Stimulated activated memory B cell treated with anti-CD40 and anti-IgM and Interleukin-4, amounts not matched to agents 10 μg/mL and 1 μg/mL and 100 μg/mL, for 72 hours (primary cell): ENCODE measurements at regions not wholly inside any gene's neighbourhood (a gene's known extent, or its start where the extent isn't known, plus 50 kb on each side); places are given as distances from the start of the nearest gene placed in this dataset.
A peak's percentile ranks its signal among the peaks of the same experiment; 100 is the strongest.

Experiments used
- ATAC-seq: fragments of 150-1000 bp; cut with Tn5 transposase; 2 replicates; pipeline ENCODE4 v1.10.0; 2021
- H3K27ac Mint-ChIP-seq: one replicate; pipeline ENCODE4 v1.8.0; 2022; ENCODE audit warnings: mild to moderate bottlenecking, mixed read lengths
- H3K27me3 Mint-ChIP-seq: one replicate; pipeline ENCODE4 v1.8.0; 2022; ENCODE audit warnings: mixed read lengths
- H3K36me3 Mint-ChIP-seq: one replicate; pipeline ENCODE4 v1.8.0; 2022; ENCODE audit warnings: mixed read lengths
- H3K4me1 Mint-ChIP-seq: one replicate; pipeline ENCODE4 v1.8.0; 2022; ENCODE audit warnings: mixed read lengths
- H3K4me3 Mint-ChIP-seq: one replicate; pipeline ENCODE4 v1.8.0; 2022; ENCODE audit warnings: mild to moderate bottlenecking, moderate library complexity, mixed read lengths
- H3K9me3 Mint-ChIP-seq: one replicate; pipeline ENCODE4 v1.8.0; 2022; ENCODE audit warnings: mixed read lengths

DNA sequence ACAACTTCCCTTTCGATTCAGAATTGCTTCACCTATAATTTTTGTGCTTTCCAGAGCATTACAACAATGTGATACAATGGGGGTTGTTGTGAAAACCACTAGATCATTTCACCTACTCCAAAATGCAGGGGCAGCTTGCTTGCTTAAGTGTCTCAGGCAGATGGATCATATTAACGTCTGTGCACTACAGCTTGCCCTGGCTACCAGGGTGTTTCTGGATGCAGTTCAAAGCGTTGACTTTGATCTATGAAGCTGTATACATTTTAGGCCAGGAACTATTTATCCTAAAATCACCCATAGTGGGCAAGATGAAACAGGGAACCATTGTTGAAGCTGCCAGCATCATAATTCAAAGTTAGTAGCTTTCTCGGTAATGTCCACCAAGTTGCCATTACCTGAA, 339.5 kb upstream of the HSF2 start:
- no peaks in the 10 kb centered on the region for H3K36me3 Mint-ChIP-seq
- no peaks in the 10 kb centered on the region for H3K9me3 Mint-ChIP-seq
- ATAC-seq, result no peak
- H3K4me3 Mint-ChIP-seq, result no peak overlapping the region
- no peaks in the 10 kb centered on the region for H3K4me1 Mint-ChIP-seq
- no peaks in the 10 kb centered on the region for H3K27me3 Mint-ChIP-seq
- H3K27ac Mint-ChIP-seq, result no peak overlapping the region

DNA sequence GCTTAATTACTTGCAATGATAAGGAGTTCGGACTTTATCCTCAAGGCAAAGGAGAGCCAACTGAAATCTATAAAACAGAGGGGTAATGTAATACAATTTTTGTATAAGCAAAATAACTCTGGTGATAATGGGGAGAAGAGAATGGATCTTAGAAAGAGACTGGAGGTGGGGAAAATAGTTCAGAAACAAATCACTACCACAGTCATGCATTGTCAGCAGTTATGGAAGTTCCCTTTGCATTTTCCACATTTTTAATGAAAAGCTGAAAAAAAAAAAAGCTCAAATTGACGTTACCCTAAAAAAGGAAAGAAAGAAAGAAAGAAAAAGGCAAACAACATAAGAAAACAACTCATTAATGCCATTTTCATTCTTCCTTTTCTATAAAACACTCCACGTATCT, 337.6 kb upstream of the HSF2 start:
- no peak for ATAC-seq
- no peaks in the 10 kb centered on the region for H3K4me1 Mint-ChIP-seq
- no peaks in the 10 kb centered on the region for H3K36me3 Mint-ChIP-seq
- H3K27me3 Mint-ChIP-seq, result no peaks in the 10 kb centered on the region
- H3K4me3 Mint-ChIP-seq, result no peak overlapping the region
- no peak overlapping the region for H3K27ac Mint-ChIP-seq
- H3K9me3 Mint-ChIP-seq, result no peaks in the 10 kb centered on the region

DNA sequence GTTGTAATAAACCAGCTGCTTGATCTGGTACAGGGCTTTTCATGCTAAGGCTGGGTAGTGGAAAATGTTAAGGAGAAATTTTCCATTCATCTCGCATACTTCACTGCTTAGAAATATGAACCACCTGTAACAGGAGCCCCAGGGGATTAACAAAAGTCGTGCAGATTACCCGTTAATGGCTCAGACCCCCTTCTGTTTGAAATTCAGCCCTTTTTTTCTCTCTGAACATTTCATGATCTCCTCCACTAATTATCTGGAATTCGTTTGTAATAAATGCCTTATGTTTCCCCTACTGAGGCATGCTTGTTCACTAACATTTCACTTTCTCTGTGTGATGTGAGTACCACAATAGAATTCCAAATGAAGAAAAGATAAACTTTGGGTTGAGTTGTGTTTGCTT, 336.4 kb upstream of the HSF2 start:
- H3K27ac Mint-ChIP-seq, result no peak overlapping the region
- ATAC-seq, result no peak

DNA sequence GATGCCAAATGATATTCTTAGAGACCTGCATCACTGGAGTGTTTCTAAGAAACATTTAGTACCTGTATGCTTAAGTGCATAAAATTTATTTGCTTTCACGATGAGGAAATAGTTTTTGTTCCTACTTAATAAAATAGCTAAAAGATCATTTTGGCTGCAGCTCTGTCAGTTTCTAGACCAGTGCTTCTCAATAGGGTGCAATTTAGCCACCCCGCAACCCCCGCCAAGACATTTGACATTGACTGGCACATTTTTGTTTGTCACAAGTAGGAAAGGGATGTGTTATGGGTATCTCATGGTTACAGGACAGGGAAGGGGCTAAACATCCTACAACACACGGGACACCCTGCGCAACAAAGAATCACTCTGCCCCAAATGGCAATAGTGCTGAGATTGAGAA, 335.7 kb upstream of the HSF2 start:
- no peaks in the 10 kb centered on the region for H3K36me3 Mint-ChIP-seq
- no peak overlapping the region for H3K4me3 Mint-ChIP-seq
- H3K4me1 Mint-ChIP-seq, result no peaks in the 10 kb centered on the region
- H3K9me3 Mint-ChIP-seq, result no peaks in the 10 kb centered on the region
- no peak for ATAC-seq
- no peaks in the 10 kb centered on the region for H3K27me3 Mint-ChIP-seq
- H3K27ac Mint-ChIP-seq, result no peak overlapping the region

More for the DNA sequence above, 336.4 kb upstream of the HSF2 start:
- H3K4me1 Mint-ChIP-seq, result no peaks in the 10 kb centered on the region
- no peaks in the 10 kb centered on the region for H3K27me3 Mint-ChIP-seq
- no peak overlapping the region for H3K4me3 Mint-ChIP-seq
- H3K36me3 Mint-ChIP-seq, result no peaks in the 10 kb centered on the region
- no peaks in the 10 kb centered on the region for H3K9me3 Mint-ChIP-seq

DNA sequence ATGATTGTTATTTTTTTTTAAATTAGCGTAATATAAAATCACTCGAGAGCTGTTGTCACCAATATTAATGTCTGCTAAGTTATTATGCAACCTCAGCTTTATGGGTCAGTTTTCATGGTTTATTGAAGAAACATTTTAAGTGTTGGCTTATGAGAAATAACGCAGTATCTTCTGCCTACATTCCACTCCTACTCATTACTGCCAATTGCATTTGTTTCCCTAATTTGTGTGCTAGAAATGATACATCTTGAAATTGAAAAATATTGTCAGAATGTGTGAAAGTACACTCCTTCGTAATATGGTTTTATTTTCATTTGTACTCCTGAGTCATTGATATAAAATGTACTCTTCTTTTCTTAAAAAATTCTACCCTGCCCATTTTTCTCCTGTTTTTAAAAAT, 333.3 kb upstream of the HSF2 start:
- no peak for ATAC-seq

DNA sequence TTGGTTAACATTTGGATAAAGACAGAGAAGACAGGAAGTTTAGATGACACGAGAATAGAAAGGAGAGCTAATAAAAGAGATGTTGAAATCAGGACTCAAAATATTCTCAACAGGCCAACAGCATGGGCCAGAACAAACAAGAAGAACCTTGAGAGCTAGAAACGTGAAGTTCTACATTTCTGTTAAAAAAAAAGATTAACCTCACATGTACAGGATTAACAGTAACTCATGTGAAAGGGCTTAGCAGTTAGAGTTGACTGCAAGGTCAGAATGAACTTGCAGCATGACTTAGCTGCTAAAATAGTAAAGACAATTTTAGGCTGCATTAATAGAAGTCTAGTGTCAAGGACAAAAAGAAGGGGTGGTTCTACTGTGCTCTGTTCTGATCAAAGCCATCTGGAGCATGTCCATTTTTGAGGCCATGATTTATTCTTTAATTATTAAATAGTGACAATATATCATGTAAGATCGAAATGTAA, 331.1 kb upstream of the HSF2 start:
- no peaks in the 10 kb centered on the region for H3K36me3 Mint-ChIP-seq
- no peak for ATAC-seq
- no peaks in the 10 kb centered on the region for H3K9me3 Mint-ChIP-seq
- no peak overlapping the region for H3K4me3 Mint-ChIP-seq
- H3K4me1 Mint-ChIP-seq, result no peaks in the 10 kb centered on the region
- no peak overlapping the region for H3K27ac Mint-ChIP-seq
- H3K27me3 Mint-ChIP-seq, result no peaks in the 10 kb centered on the region

More for the DNA sequence above, 333.3 kb upstream of the HSF2 start:
- Mint-ChIP-seq H3K27me3 (no peaks in the 10 kb centered on the region), H3K4me1 (no peaks in the 10 kb centered on the region), H3K9me3 (no peaks in the 10 kb centered on the region), H3K4me3 (no peak overlapping the region), H3K27ac (no peak overlapping the region), H3K36me3 (no peaks in the 10 kb centered on the region)

DNA sequence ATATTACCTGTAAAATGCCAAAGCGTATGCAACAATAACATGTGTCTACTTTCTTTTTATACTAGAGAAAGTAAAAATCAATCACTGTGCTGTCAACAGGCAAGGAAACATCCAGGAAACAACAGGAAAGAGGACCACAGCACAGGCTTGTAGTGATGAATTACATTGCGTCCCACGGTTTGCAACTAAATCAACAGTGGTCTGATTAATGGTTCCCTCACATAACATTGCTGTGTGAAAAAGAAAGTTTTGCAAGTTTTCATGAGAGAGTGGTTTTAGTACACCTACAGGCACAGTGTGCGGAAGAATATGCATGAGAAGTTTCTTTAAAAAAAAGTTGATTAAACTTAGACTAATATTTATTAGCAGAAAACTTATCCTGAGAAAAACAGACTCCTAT, 329.5 kb upstream of the HSF2 start:
- no peak overlapping the region for H3K4me3 Mint-ChIP-seq
- H3K36me3 Mint-ChIP-seq, result no peaks in the 10 kb centered on the region
- no peak for ATAC-seq
- no peaks in the 10 kb centered on the region for H3K27me3 Mint-ChIP-seq
- no peak overlapping the region for H3K27ac Mint-ChIP-seq
- no peaks in the 10 kb centered on the region for H3K4me1 Mint-ChIP-seq
- no peaks in the 10 kb centered on the region for H3K9me3 Mint-ChIP-seq

DNA sequence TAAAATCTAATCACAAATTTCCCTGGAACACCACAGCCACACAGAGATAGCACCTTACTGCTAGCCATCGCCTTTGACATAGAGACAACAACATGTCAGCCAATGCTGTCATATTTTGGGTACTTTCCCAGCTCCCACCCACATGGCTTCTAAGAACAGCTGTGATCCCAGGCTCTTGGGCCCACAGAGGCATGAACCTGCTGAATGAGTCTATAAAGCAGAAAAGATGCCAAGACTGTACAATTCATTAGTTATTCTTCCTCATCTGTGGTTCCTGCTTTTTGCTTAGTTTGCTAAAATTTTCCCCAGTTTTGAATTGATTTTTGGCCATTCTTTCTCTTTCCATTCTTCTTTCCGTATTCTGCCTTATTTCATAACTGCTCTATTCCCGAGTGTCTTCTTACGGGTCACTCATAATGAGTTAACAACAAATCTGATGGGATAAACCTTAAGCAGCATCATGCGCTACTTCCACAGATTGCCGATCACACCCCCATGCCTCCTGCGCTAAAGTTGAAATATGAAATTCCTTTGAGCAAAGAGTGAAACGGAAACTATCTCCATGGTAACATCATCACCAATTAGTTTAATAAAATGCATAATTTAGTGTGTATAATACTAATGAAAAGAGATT, 327.3 kb upstream of the HSF2 start:
- ATAC-seq, result no peak
- Mint-ChIP-seq H3K9me3 (no peaks in the 10 kb centered on the region), H3K27me3 (no peaks in the 10 kb centered on the region), H3K4me3 (no peak overlapping the region), H3K36me3 (no peaks in the 10 kb centered on the region), H3K27ac (no peak overlapping the region), H3K4me1 (no peaks in the 10 kb centered on the region)

DNA sequence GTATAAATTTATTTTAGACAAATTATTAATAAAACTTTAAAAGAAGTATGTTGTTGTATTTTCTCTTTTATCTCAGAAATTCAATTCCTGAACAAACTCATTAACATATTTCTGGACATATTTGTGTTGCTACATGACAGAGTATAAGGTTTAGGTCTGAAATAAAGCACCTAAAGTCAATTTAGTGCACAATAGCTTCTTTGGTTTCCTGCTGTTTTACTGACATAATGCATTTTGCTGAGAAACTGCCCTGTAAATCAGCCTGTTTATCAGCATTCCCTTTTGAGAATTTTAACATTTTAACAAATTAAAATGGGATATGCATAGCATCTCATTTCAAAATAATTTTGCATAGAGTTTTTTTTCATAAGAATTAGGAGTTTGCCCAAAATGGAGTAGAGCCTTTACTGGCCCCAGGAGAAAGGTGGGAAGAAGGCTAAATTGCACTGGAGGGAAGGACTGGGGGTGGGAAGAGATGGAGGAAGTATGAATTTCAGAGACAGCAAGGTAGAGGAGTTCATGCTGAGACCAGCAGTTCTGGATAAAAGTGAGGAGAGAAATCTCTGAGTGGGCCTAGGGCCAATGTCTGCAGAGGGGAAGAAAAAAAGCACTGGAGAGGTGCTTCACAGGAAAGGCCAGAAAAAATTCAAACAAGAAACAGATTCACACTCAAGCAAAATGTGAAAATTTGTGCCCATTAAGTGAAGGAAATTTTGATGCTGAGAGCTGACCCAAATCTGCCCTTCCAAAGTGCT, 324.2 kb upstream of the HSF2 start:
- H3K27ac Mint-ChIP-seq, result no peak overlapping the region
- no peaks in the 10 kb centered on the region for H3K9me3 Mint-ChIP-seq
- no peaks in the 10 kb centered on the region for H3K4me1 Mint-ChIP-seq
- ATAC-seq, result no peak
- H3K4me3 Mint-ChIP-seq, result no peak overlapping the region
- no peaks in the 10 kb centered on the region for H3K36me3 Mint-ChIP-seq
- no peaks in the 10 kb centered on the region for H3K27me3 Mint-ChIP-seq

DNA sequence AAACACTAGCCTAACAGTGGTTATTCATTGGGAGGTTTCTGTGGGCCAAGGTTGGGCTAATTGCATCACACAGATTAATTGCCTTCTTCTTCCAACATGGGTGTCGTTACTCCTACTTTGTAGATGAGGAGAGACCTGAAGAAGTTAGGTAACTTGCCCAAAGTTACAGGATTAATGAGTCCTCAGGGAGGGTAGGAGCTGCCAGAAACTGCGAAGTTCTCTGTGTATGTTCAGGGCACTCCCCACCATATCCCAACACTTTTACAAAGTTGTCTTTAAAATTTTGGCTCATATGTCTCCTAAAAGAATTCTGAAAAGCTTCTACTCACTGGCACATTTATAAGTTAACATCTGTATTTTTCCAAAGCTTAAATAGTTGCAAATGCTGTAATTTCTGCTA, 323.5 kb upstream of the HSF2 start:
- Mint-ChIP-seq H3K4me3 (no peak overlapping the region), H3K9me3 (no peaks in the 10 kb centered on the region), H3K36me3 (no peaks in the 10 kb centered on the region), H3K27ac (no peak overlapping the region), H3K4me1 (no peaks in the 10 kb centered on the region), H3K27me3 (no peaks in the 10 kb centered on the region)
- ATAC-seq, result no peak

DNA sequence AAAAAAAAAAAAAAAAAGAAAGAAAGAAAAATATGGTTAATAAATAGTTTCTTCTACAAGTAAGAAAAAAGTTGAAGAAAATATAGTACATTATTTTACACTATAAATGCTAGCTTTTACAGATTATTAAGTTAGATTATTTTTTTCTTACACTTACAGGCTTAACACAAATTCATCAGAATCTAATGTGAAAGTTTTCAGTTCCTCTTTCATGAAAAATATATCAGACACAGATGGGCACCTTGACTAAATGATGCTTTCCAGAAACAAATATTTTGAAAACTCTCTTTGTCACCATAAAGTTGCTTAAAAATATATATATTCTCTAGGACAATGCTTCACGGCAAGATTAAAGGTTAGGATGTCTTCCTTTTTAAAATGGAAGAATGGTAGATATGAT, 321.8 kb upstream of the HSF2 start:
- Mint-ChIP-seq H3K4me1 (no peaks in the 10 kb centered on the region), H3K27ac (no peak overlapping the region), H3K9me3 (no peaks in the 10 kb centered on the region), H3K27me3 (no peaks in the 10 kb centered on the region), H3K4me3 (no peak overlapping the region), H3K36me3 (no peaks in the 10 kb centered on the region)
- ATAC-seq, result no peak

DNA sequence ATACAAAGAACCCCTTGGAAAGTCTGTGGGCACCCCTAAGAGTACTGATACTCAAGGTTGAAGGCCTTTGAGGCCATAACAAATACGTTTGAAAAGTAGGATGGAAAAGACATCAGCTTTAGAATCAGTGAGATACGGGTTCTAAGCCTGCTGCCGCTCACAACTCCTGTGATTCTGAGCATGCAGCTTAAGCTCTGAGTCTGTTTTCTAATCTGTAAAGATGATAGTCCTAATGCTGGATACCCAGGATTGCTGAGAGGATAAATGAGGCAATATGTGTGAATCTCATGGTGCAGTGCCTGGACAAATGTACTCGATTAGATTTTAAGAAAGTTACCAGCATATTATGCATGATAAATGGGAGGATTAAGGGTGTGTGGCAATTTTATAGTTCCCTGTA, 321.0 kb upstream of the HSF2 start:
- ATAC-seq, result no peak
- Mint-ChIP-seq H3K27ac (no peak overlapping the region), H3K27me3 (no peaks in the 10 kb centered on the region)

DNA sequence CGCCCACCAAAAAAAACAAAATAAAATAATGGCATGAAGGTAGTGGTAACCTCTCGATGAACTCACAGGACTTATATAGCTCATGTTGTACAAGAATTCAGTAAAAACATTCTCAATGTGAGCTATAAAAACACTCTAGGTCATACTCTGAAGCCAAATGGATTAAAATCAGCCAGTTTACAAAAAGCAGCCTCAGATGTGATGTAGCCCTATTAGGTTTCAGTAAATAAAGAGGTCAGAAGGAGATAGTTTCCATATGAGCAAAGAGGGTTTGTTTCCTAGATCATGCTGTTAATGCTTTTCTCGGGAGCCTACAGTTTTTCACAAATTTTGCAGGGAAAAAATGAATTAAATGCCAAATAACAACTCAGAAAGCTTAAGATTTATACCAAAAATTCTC, 319.5 kb upstream of the HSF2 start:
- Mint-ChIP-seq H3K36me3 (no peaks in the 10 kb centered on the region), H3K9me3 (no peaks in the 10 kb centered on the region), H3K4me1 (no peaks in the 10 kb centered on the region), H3K27me3 (no peaks in the 10 kb centered on the region), H3K27ac (no peak overlapping the region), H3K4me3 (no peak overlapping the region)
- no peak for ATAC-seq

More for the DNA sequence above, 321.0 kb upstream of the HSF2 start:
- no peak overlapping the region for H3K4me3 Mint-ChIP-seq
- H3K4me1 Mint-ChIP-seq, result no peaks in the 10 kb centered on the region
- H3K36me3 Mint-ChIP-seq, result no peaks in the 10 kb centered on the region
- H3K9me3 Mint-ChIP-seq, result no peaks in the 10 kb centered on the region

DNA sequence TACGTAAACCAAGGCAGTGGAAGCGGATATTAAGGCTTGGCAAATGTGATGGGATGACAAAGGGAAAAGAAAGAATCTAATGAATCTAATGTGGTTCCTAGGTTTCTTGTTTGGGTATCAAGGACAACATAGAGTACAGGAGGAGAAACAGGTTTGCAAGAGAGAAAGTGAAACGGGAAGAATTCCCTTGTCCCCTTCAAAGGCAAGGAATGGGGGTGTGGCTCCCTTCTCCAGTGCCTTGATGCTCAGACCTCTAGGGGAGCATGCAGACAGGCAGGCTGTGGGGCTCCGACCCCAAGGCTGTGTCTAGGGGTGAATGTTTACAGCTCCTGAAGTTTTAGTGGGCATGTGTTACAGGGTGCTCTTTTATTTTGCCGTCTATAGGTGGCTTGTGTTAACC, 317.5 kb upstream of the HSF2 start:
- Mint-ChIP-seq H3K27ac (no peak overlapping the region), H3K9me3 (no peaks in the 10 kb centered on the region), H3K36me3 (no peaks in the 10 kb centered on the region), H3K4me3 (no peak overlapping the region), H3K4me1 (no peaks in the 10 kb centered on the region), H3K27me3 (no peaks in the 10 kb centered on the region)
- no peak for ATAC-seq

DNA sequence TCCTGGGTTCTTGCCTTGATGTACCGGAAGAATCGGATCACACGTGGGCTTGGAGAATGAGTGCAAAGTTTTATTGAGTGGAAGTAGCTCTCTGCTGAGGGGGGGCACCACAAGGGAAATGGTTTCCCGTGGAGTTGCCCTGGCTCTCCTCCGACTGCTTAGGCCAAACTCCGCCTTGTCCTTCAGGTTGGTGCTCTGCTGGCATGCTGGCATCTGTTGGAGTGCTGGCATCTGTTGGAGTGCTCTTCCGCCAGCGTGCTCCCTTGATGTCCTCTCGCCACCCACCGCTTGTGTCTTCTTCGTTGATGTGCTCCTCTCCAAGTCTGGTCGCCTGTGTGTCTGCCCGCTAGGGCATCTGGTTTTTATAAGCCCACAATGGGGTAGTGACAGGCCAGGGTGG, 317.1 kb upstream of the HSF2 start:
- Mint-ChIP-seq H3K27me3 (no peaks in the 10 kb centered on the region), H3K36me3 (no peaks in the 10 kb centered on the region), H3K27ac (no peak overlapping the region), H3K4me1 (no peaks in the 10 kb centered on the region), H3K9me3 (no peaks in the 10 kb centered on the region), H3K4me3 (no peak overlapping the region)
- peak; percentile 20 for ATAC-seq

DNA sequence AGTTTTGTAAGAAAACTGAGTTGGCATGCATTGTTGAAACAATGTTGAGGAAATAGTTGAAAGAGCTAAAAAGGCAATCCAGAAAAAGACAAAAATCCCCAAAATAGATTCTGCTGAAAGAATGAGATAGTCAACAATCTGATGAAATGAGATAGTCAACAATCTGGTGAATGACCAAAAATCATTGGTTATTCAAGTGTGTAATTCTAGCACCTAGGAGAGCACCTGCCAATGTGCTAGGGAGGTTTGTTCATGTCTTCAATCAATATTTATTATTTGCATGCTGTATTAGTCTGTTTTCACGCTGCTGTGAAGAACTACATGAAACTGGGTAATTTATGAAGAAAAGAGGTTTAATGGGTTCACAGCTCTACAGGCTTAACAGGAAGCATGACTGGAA, 307.1 kb upstream of the HSF2 start:
- no peaks in the 10 kb centered on the region for H3K27me3 Mint-ChIP-seq
- no peaks in the 10 kb centered on the region for H3K4me1 Mint-ChIP-seq
- H3K36me3 Mint-ChIP-seq, result no peaks in the 10 kb centered on the region
- H3K9me3 Mint-ChIP-seq, result no peaks in the 10 kb centered on the region
- no peak for ATAC-seq
- no peak overlapping the region for H3K4me3 Mint-ChIP-seq
- H3K27ac Mint-ChIP-seq, result no peak overlapping the region
